Mucosa of descending colon (tissue), 3 donors: ENCODE measurements at regions not wholly inside any gene's neighbourhood (a gene's known extent, or its start where the extent isn't known, plus 50 kb on each side); places are given as distances from the start of the nearest gene placed in this dataset.
"Not testable (repeated sequence)": the region's sequence is repeated elsewhere in the genome, so short reads cannot be mapped to it uniquely, and the experiment has no call there.

Source experiments
- ATAC-seq: fragments of 200-7000 bp; cut with Tn5 transposase; one replicate; pipeline ENCODE4 v1.9.1; 2020; ENCODE audit warnings: mild to moderate bottlenecking, moderate library complexity
- DNase-seq, 3 donors: peaks; one replicate each; pipeline ENCODE4 v3.0.0-alpha.2; 2020
- H3K36me3 ChIP-seq: fragments of 200-600 bp; one replicate; pipeline ENCODE4 v1.8.0; 2021; ENCODE audit warnings: low read depth, mild to moderate bottlenecking
- H3K4me1 ChIP-seq: fragments of 200-600 bp; one replicate; pipeline ENCODE4 v1.8.0; 2021; ENCODE audit warnings: low read depth, mild to moderate bottlenecking
- H3K4me3 ChIP-seq: fragments of 200-600 bp; one replicate; pipeline ENCODE4 v1.8.0; 2021; ENCODE audit warnings: mild to moderate bottlenecking
- H3K9me3 ChIP-seq: fragments of 200-600 bp; one replicate; pipeline ENCODE4 v1.8.0; 2021; ENCODE audit warnings: mild to moderate bottlenecking
- intact Hi-C, 2 donors: fragments of 100-400 bp; cut with DNase I in 1 of 2; cut with micrococcal nuclease in 1 of 2; formaldehyde crosslinking; loops; one replicate each; pipeline versions ENCODE4 v1.11.0 to v1.11.1; 2022; cut with DNase I, micrococcal nuclease
- TF ChIP-seq, protein P1 (sequence below): fragments of 200-600 bp; IDR thresholded peaks from one replicate; pipeline ENCODE4 v1.8.0; 2022; ENCODE audit warnings: antibody characterized with exemption, mild to moderate bottlenecking
- donor health status: DM: no; HTN: no; CAD: no; lungs with moderate emphysema.
- donor health status: DM: no; HTN: no; CAD: no.
- donor health status: DM: no; HTN: yes; CAD: no.

DNA sequence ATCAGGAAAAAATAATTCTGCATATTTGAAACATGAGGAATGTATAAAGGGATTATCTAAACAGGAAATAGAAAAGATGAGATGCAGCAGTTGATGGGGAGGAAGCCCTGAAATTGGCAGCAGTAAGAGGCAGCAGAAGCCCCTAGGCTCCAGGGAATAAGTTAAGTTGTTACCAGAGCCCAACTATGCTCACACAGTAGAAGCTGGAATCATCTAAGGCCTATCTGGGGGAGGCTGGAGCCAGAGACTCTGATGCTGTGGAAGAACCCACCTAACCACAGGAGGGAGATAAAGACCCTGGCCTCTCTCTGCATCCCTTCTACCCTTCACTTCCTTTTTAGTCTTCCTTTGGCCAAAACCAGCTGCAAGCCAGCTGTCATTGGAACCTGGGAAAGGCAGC, 519.7 kb downstream of the DIPK2A start:
- Histone ChIP-seq H3K4me3 (no peak overlapping the region), H3K9me3 (no peaks in the 10 kb centered on the region), H3K36me3 (no peaks in the 10 kb centered on the region), H3K4me1 (no peaks in the 10 kb centered on the region)
- TF ChIP-seq, protein P1, sequence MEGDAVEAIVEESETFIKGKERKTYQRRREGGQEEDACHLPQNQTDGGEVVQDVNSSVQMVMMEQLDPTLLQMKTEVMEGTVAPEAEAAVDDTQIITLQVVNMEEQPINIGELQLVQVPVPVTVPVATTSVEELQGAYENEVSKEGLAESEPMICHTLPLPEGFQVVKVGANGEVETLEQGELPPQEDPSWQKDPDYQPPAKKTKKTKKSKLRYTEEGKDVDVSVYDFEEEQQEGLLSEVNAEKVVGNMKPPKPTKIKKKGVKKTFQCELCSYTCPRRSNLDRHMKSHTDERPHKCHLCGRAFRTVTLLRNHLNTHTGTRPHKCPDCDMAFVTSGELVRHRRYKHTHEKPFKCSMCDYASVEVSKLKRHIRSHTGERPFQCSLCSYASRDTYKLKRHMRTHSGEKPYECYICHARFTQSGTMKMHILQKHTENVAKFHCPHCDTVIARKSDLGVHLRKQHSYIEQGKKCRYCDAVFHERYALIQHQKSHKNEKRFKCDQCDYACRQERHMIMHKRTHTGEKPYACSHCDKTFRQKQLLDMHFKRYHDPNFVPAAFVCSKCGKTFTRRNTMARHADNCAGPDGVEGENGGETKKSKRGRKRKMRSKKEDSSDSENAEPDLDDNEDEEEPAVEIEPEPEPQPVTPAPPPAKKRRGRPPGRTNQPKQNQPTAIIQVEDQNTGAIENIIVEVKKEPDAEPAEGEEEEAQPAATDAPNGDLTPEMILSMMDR: no peak
- ATAC-seq (no peak), DNase-seq (no peak)
- intact Hi-C loops: no loop called here

DNA sequence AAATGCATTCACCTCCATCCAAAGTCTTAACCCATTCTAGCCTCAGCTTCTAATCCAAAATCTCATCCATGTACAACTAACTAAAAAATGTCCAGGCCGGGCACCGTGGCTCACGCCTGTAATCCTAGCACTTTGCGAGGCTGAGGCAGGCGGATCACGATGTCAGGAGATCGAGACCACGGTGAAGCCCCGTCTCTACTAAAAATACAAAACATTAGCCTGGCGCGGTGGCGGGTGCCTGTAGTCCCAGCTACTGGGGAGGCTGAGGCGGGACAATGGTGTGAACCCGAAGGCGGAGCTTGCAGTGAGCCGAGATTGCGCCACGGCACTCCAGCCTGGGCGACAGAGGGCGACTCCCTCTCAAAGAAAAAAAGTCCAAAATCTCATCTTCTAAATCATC, 523.0 kb downstream of the DIPK2A start:
- H3K4me1 ChIP-seq, H3K4me3 ChIP-seq, H3K36me3 ChIP-seq, DNase-seq, intact Hi-C loops, ATAC-seq, H3K9me3 ChIP-seq: not testable (repeated sequence)

DNA sequence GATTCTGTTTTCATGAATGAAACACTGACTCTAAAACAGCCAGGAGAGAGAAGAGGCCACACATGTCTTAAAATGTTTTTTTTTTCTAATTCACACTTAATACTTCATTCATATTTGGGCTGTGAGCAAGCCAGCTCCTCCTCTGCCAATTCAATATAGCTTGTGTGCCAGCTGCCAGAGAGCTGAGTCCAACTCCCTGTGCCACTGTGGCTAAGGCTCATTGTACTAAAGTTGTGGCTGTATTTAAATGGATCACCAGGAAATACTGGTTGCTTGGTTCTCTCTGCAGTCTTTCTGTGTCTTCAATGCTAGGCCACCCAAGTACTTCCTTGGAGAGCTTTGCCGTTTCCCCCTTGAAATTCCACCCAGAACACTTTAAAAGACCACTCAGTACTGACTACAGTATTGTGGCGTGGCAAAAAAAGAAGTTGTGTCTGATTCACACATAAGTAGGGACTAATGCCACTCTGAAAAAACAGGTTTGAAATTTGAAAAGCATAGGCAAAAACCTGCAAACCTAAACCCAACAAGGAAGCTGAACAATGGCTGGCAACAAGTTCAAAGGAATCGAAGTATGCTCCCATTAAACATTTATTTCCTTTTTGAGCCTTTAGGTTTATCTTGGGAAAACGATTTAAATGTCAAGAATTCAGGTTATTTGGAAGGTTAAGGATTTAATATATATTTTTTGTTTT, 524.7 kb downstream of the DIPK2A start:
- TF ChIP-seq, protein P1: no peak
- ATAC-seq (no peak), DNase-seq (no peak)
- Histone ChIP-seq H3K9me3 (no peaks in the 10 kb centered on the region), H3K36me3 (no peaks in the 10 kb centered on the region), H3K4me3 (no peak overlapping the region), H3K4me1 (no peaks in the 10 kb centered on the region)
- intact Hi-C loops: no loop called here

DNA sequence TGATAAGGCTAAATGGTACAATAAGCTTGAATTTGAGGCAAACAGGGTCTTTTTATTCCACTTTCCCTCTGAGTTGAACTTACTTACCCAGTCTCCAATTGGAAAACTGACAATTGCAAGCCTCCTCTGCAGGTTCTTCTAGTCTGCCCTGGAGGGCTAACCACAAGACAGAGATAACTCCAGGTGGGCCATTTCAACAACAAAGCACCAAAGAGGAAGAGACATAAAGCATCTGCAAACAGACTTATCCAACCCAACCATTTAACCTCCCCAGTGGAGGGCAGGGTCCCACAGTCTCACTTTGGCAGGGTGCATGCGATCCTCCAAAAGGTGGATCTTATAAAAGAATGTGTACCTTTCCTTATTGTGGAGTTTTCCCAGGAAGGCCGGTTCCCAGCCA, 525.8 kb downstream of the DIPK2A start:
- DNase-seq: no peak
- H3K36me3 ChIP-seq: no peaks in the 10 kb centered on the region
- H3K9me3 ChIP-seq: no peaks in the 10 kb centered on the region
- intact Hi-C loops: no loop called here
- no peaks in the 10 kb centered on the region for H3K4me1 ChIP-seq
- TF ChIP-seq, protein P1: no peak
- no peak overlapping the region for H3K4me3 ChIP-seq
- no peak for ATAC-seq

DNA sequence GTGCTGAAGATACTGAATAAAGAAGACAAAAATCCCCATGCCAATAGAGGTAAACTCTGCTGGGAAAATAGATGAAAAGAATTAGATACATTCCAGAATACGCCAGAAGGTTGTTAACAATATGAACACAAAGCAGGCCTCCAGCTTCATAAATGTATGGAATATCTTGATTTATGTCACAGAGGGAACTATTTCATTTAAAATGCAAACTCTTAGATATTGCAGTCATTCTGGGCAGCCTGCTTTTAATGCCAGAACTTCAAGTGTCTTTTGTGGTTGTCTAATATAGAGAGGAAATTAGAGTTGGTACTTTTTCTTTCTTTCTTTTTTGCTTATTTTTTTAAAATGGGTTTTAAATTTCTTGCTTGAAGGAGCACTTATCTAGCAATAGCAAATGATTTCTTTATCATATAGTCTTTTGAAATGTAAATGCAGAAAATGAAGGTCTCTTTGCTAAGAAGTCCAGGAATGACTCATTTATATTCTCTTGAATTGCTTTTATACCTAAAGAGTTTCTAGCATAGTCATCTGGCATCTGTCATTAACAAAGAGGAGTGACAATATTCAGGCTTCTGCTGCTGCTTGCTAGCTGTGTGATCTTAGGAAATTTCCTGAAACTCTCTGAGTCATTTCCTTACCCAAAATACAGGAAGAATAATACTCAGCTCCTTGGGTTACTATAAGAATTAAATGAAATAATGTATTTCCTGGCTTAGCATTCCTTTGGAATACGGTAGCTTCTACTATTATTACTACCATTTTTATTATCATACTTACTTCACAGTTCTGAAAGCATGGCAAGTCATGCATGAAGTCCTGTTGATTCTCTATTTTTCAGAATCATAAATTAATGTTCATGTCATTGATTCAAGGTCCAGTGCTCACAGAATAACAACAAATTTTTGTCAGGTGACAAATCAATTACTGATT, 527.6 kb downstream of the DIPK2A start:
- intact Hi-C loops: no loop called here
- no peak overlapping the region for H3K4me3 ChIP-seq
- no peaks in the 10 kb centered on the region for H3K9me3 ChIP-seq
- no peaks in the 10 kb centered on the region for H3K4me1 ChIP-seq
- H3K36me3 ChIP-seq: no peaks in the 10 kb centered on the region
- DNase-seq (no peak), ATAC-seq (no peak)
- TF ChIP-seq, protein P1: no peak

DNA sequence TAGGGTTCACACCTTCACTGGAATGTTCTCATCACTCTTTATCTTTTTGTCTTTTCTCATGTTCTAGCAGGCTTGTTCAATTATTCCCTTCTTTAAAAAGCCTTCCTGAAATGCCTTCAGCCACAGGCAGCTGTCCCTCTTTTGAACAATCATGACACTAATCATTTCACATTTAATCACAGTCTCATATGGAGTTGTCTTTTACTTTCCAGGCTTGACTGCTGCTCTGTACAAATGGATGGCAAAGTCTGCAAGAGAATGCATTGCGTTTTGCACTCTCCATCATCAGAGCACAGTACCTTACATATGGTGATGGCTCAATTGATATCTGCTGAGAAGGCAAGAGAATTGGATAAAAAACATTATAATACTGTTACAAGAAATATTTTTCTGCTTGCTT, 529.8 kb downstream of the DIPK2A start:
- Histone ChIP-seq H3K9me3 (no peaks in the 10 kb centered on the region), H3K36me3 (no peaks in the 10 kb centered on the region), H3K4me1 (no peaks in the 10 kb centered on the region), H3K4me3 (no peak overlapping the region)
- intact Hi-C loops: no loop called here
- no peak for ATAC-seq
- no peak for DNase-seq
- TF ChIP-seq, protein P1: no peak
